BLaER1 treated with 17β-estradiol and CSF1 and Interleukin-3, amounts not matched to agents 10 nM and 100 nM (cell line): ENCODE measurements at regions not wholly inside any gene's neighbourhood (a gene's known extent, or its start where the extent isn't known, plus 50 kb on each side); places are given as distances from the start of the nearest gene placed in this dataset.
"Not testable (repeated sequence)": the region's sequence is repeated elsewhere in the genome, so short reads cannot be mapped to it uniquely, and the experiment has no call there.

Source experiments
- H3K27ac ChIP-seq, 11 experiments: shearing (Covaris generic); formaldehyde crosslinking; 2 replicates each; pipeline ENCODE4 v1.8.1; 2022
- H3K27me3 ChIP-seq, 11 experiments: shearing (Covaris generic); formaldehyde crosslinking; 2 replicates each; pipeline ENCODE4 v1.8.1; 2022
- H3K36me3 ChIP-seq, 11 experiments: shearing (Covaris generic); formaldehyde crosslinking; 2 replicates each; pipeline ENCODE4 v1.8.1; 2022
- H3K4me1 ChIP-seq, 10 experiments: shearing (Covaris generic); formaldehyde crosslinking; 2 replicates each; pipeline ENCODE4 v1.8.1; 2022
- H3K4me2 ChIP-seq, 11 experiments: shearing (Covaris generic); formaldehyde crosslinking; 2 replicates each; pipeline ENCODE4 v1.8.1; 2022
- H3K4me3 ChIP-seq, 10 experiments: shearing (Covaris generic); formaldehyde crosslinking; 2 replicates each; pipeline ENCODE4 v1.8.1; 2022
- H3K9ac ChIP-seq, 11 experiments: shearing (Covaris generic); formaldehyde crosslinking; 2 replicates each; pipeline ENCODE4 v1.8.1; 2022
- H3K9me3 ChIP-seq, 11 experiments: shearing (Covaris generic); formaldehyde crosslinking; replicated peaks in 1 of 11; 2 replicates each; pipeline ENCODE4 v1.8.1; 2022
- H4K20me1 ChIP-seq, 11 experiments: shearing (Covaris generic); formaldehyde crosslinking; 2 replicates each; pipeline ENCODE4 v1.8.1; 2022
- Cebpa-rat ChIP-seq, 11 experiments: shearing (Covaris generic); IDR thresholded peaks; 2 replicates each; pipeline ENCODE4 v1.8.1; 2022

- no peaks in the 10 kb centered on the region for H3K4me1 ChIP-seq
- no peaks in the 10 kb centered on the region for H3K9me3 ChIP-seq
- H3K4me2 ChIP-seq: no peak overlapping the region
- no peak overlapping the region for H3K4me3 ChIP-seq
- no peaks in the 10 kb centered on the region for H4K20me1 ChIP-seq
- no peak overlapping the region for H3K9ac ChIP-seq
- no peaks in the 10 kb centered on the region for H3K36me3 ChIP-seq
- no peaks in the 10 kb centered on the region for H3K27me3 ChIP-seq
- TF ChIP-seq Cebpa-rat (IDR thresholded peaks at IDR 0.05): no peak
- no peak overlapping the region for H3K27ac ChIP-seq
These were observed 632.9 kb upstream of the CELF4 start for GRCh38 chr18:38198526-38198925.

- no peak overlapping the region for H3K9ac ChIP-seq
- TF ChIP-seq Cebpa-rat (IDR thresholded peaks at IDR 0.05): no peak
These were observed 620.9 kb upstream of the CELF4 start for GRCh38 chr18:38186491-38186890.

GRCh38 chr18:38174594-38174993, 609.0 kb upstream of the CELF4 start:
- H3K4me2 ChIP-seq: no peak overlapping the region
- H3K27me3 ChIP-seq: no peaks in the 10 kb centered on the region
- peaks cover 0 to 8% (median 2%) of the 10 kb centered on the region in 10 experiments; a peak in 6 of 20 replicates for H3K4me1 ChIP-seq
- no peaks in the 10 kb centered on the region for H3K36me3 ChIP-seq
- no peak overlapping the region for H3K27ac ChIP-seq
- TF ChIP-seq Cebpa-rat (IDR thresholded peaks at IDR 0.05): no peak
- no peak overlapping the region for H3K9ac ChIP-seq
- no peaks in the 10 kb centered on the region for H4K20me1 ChIP-seq
- H3K9me3 ChIP-seq: no peaks in the 10 kb centered on the region
- no peak overlapping the region for H3K4me3 ChIP-seq

More at GRCh38 chr18:38186491-38186890, 620.9 kb upstream of the CELF4 start:
- Histone ChIP-seq H3K4me1 (no peaks in the 10 kb centered on the region), H3K27ac (no peak overlapping the region), H4K20me1 (no peaks in the 10 kb centered on the region), H3K4me3 (no peak overlapping the region), H3K36me3 (no peaks in the 10 kb centered on the region), H3K9me3 (peaks cover 11 to 23% (median 18%) of the 10 kb centered on the region in 11 experiments; a peak in 21 of 22 replicates), H3K27me3 (no peaks in the 10 kb centered on the region), H3K4me2 (no peak overlapping the region)

- H4K20me1 ChIP-seq: no peaks in the 10 kb centered on the region
These were observed 608.6 kb upstream of the CELF4 start for GRCh38 chr18:38174173-38174572.

GRCh38 chr18:38170845-38171244, 605.2 kb upstream of the CELF4 start:
- Histone ChIP-seq H3K27me3 (no peaks in the 10 kb centered on the region), H4K20me1 (no peaks in the 10 kb centered on the region), H3K9ac (no peak overlapping the region), H3K4me1 (no peaks in the 10 kb centered on the region), H3K4me3 (no peak overlapping the region), H3K36me3 (no peaks in the 10 kb centered on the region), H3K4me2 (no peak overlapping the region), H3K9me3 (no peaks in the 10 kb centered on the region; a peak in 1 of 22 replicates), H3K27ac (no peak overlapping the region)
- no peak for TF ChIP-seq Cebpa-rat (IDR thresholded peaks at IDR 0.05)

More at GRCh38 chr18:38174173-38174572, 608.6 kb upstream of the CELF4 start:
- Histone ChIP-seq H3K4me3 (no peak overlapping the region), H3K36me3 (no peaks in the 10 kb centered on the region), H3K4me1 (peaks cover 0 to 8% (median 2%) of the 10 kb centered on the region in 10 experiments; a peak in 6 of 20 replicates), H3K9ac (no peak overlapping the region), H3K27ac (no peak overlapping the region), H3K4me2 (no peak overlapping the region), H3K27me3 (no peaks in the 10 kb centered on the region), H3K9me3 (no peaks in the 10 kb centered on the region)
- no peak for TF ChIP-seq Cebpa-rat (IDR thresholded peaks at IDR 0.05)

GRCh38 chr18:38167623-38168022, 602.0 kb upstream of the CELF4 start:
- Histone ChIP-seq H3K4me3 (no peak overlapping the region), H3K9me3 (no peaks in the 10 kb centered on the region; a peak in 1 of 22 replicates), H3K27me3 (no peaks in the 10 kb centered on the region), H3K36me3 (no peaks in the 10 kb centered on the region), H3K9ac (no peak overlapping the region), H3K27ac (no peak overlapping the region), H3K4me2 (no peak overlapping the region), H3K4me1 (no peaks in the 10 kb centered on the region), H4K20me1 (no peaks in the 10 kb centered on the region)
- no peak for TF ChIP-seq Cebpa-rat (IDR thresholded peaks at IDR 0.05)

- not testable (repeated sequence) for H3K27ac ChIP-seq, H3K4me3 ChIP-seq, H3K4me2 ChIP-seq, H3K9me3 ChIP-seq, H4K20me1 ChIP-seq, H3K4me1 ChIP-seq, H3K27me3 ChIP-seq, H3K36me3 ChIP-seq, H3K9ac ChIP-seq
These were observed 587.5 kb upstream of the CELF4 start for GRCh38 chr18:38153116-38153515.

GRCh38 chr18:38116716-38117115, 551.1 kb upstream of the CELF4 start:
- H3K36me3 ChIP-seq: no peaks in the 10 kb centered on the region
- no peaks in the 10 kb centered on the region for H3K27me3 ChIP-seq
- no peaks in the 10 kb centered on the region for H3K4me1 ChIP-seq
- H3K27ac ChIP-seq: no peak overlapping the region
- H3K9me3 ChIP-seq: 0 out of 22 replicates have a peak, but pooled peaks cover 0 to under 1% (median 0%) of the 10 kb centered on the region in 11 experiments
- no peak overlapping the region for H3K9ac ChIP-seq
- H3K4me3 ChIP-seq: no peak overlapping the region
- no peak for TF ChIP-seq Cebpa-rat (IDR thresholded peaks at IDR 0.05)
- no peak overlapping the region for H3K4me2 ChIP-seq
- no peaks in the 10 kb centered on the region for H4K20me1 ChIP-seq

- TF ChIP-seq Cebpa-rat (IDR thresholded peaks at IDR 0.05): no peak
- Histone ChIP-seq H3K4me1 (no peaks in the 10 kb centered on the region), H3K27ac (no peak overlapping the region), H3K36me3 (no peaks in the 10 kb centered on the region), H4K20me1 (no peaks in the 10 kb centered on the region), H3K9me3 (peaks cover 0 to 8% (median 0%) of the 10 kb centered on the region in 11 experiments; a peak in 3 of 22 replicates), H3K4me2 (no peak overlapping the region), H3K27me3 (no peaks in the 10 kb centered on the region), H3K9ac (no peak overlapping the region), H3K4me3 (no peak overlapping the region)
These were observed 549.6 kb upstream of the CELF4 start for GRCh38 chr18:38115201-38115600.

GRCh38 chr18:38087538-38087937, 521.9 kb upstream of the CELF4 start:
- no peak overlapping the region for H3K4me2 ChIP-seq
- no peak overlapping the region for H3K9ac ChIP-seq
- no peaks in the 10 kb centered on the region for H3K4me1 ChIP-seq
- H3K4me3 ChIP-seq: no peak overlapping the region
- H4K20me1 ChIP-seq: no peaks in the 10 kb centered on the region
- no peak overlapping the region for H3K27ac ChIP-seq
- no peaks in the 10 kb centered on the region for H3K27me3 ChIP-seq
- no peaks in the 10 kb centered on the region for H3K9me3 ChIP-seq
- no peak for TF ChIP-seq Cebpa-rat (IDR thresholded peaks at IDR 0.05)
- no peaks in the 10 kb centered on the region for H3K36me3 ChIP-seq
